PC-3 (cell line): ENCODE measurements at regions not wholly inside any gene's neighbourhood (a gene's known extent, or its start where the extent isn't known, plus 50 kb on each side); places are given as distances from the start of the nearest gene placed in this dataset.

Source experiments
- ATAC-seq: fragments of 200-7000 bp; cut with Tn5 transposase; 2 replicates; pipeline ENCODE4 v1.9.1; 2020; ENCODE audit warnings: mild to moderate bottlenecking, moderate library complexity
- BruUV-seq: library from RNA; stranded (reverse); fragments of 400-500 nt; replicated peaks from 2 replicates; lab custom pipeline; 2021; lab: Mats Ljungman, UMichigan
- CTCF ChIA-PET: fragments of 300-600 bp; sonication (Branson Sonifier 250); formaldehyde crosslinking; loops from one replicate; lab custom pipeline; 2022; ENCODE audit warnings: antibody characterized with exemption; lab: Charles Lee
- POLR2A ChIA-PET: fragments of 300-600 bp; sonication (Branson Sonifier 250); formaldehyde crosslinking; loops from one replicate; lab custom pipeline; 2022; ENCODE audit warnings: antibody characterized with exemption; ENCODE audit not compliant: unreplicated experiment; lab: Charles Lee
- DNase-seq: peaks from one replicate; pipeline ENCODE4 v3.0.0-alpha.2; 2015
- H2AFZ ChIP-seq: fragments of 300-600 bp; sonication (generic); 2 replicates; pipeline ENCODE4 v1.6.0; 2016; ENCODE audit warnings: antibody characterized with exemption, low read length
- H3F3A ChIP-seq: fragments of 300-600 bp; sonication (generic); one replicate; pipeline ENCODE4 v1.6.0; 2017; ENCODE audit warnings: antibody characterized with exemption, low read length, control low read depth, mild to moderate bottlenecking; ENCODE audit not compliant: unreplicated experiment
- H3K27ac ChIP-seq: fragments of 300-600 bp; sonication (generic); 2 replicates; pipeline ENCODE4 v1.5.1; 2016; ENCODE audit warnings: mild to moderate bottlenecking, low read length
- H3K27me3 ChIP-seq: fragments of 300-600 bp; sonication (generic); 2 replicates; pipeline ENCODE4 v1.6.1; 2016; ENCODE audit warnings: low read length, mixed read lengths
- H3K36me3 ChIP-seq: fragments of 300-600 bp; sonication (generic); 2 replicates; pipeline ENCODE4 v1.6.1; 2016; ENCODE audit warnings: low read depth, mixed run types, low read length, mixed read lengths
- H3K4me1 ChIP-seq: fragments of 300-600 bp; sonication (generic); 2 replicates; pipeline ENCODE4 v1.5.1; 2016; ENCODE audit warnings: low read length; ENCODE audit not compliant: insufficient read depth
- H3K4me2 ChIP-seq: fragments of 300-600 bp; sonication (generic); 2 replicates; pipeline ENCODE4 v1.6.0; 2016; ENCODE audit warnings: low read length
- H3K4me3 ChIP-seq: fragments of 300-600 bp; sonication (generic); 2 replicates; pipeline ENCODE4 v1.5.1; 2016; ENCODE audit warnings: mild to moderate bottlenecking, low read length, mixed read lengths
- H3K79me2 ChIP-seq: fragments of 300-600 bp; sonication (generic); 2 replicates; pipeline ENCODE4 v1.6.1; 2017; ENCODE audit warnings: low read length, mixed read lengths
- H3K9ac ChIP-seq: fragments of 300-600 bp; sonication (generic); 2 replicates; pipeline ENCODE4 v1.6.0; 2016; ENCODE audit warnings: mild to moderate bottlenecking, low read length
- H3K9me2 ChIP-seq: fragments of 300-600 bp; sonication (generic); replicated peaks from 2 replicates; pipeline ENCODE4 v1.6.1; 2016; ENCODE audit warnings: mixed run types, low read length, mixed read lengths
- H3K9me3 ChIP-seq: fragments of 300-600 bp; sonication (generic); 2 replicates; pipeline ENCODE4 v1.6.1; 2016; ENCODE audit warnings: low read length, mixed read lengths
- H4K20me1 ChIP-seq: fragments of 300-600 bp; sonication (generic); 2 replicates; pipeline ENCODE4 v1.6.1; 2016; ENCODE audit warnings: low read length, mixed read lengths
- EZH2 ChIP-seq: fragments of 300-600 bp; sonication (generic); IDR thresholded peaks from one replicate; pipeline ENCODE4 v1.6.1; 2017; ENCODE audit warnings: antibody characterized with exemption, mild to moderate bottlenecking, low read length; ENCODE audit not compliant: unreplicated experiment
- EZH2phosphoT487 ChIP-seq: fragments of 300-600 bp; sonication (generic); IDR thresholded peaks from 2 replicates; pipeline ENCODE4 v1.6.1; 2018; ENCODE audit warnings: mild to moderate bottlenecking, antibody characterized with exemption, low read length, borderline replicate concordance
- intact Hi-C: fragments of 100-400 bp; cut with micrococcal nuclease; formaldehyde crosslinking; loops from 2 replicates; pipeline ENCODE4 v1.9.0; 2023
- TF ChIP-seq, protein P1 (sequence below): fragments of 300-600 bp; sonication (generic); conservative IDR thresholded peaks from 2 replicates; pipeline ENCODE4 v1.5.1; 2017; ENCODE audit warnings: antibody characterized with exemption, low read depth, mild to moderate bottlenecking, low read length

- H3K36me3 ChIP-seq, result no peaks in the 10 kb centered on the region
- ChIA-PET CTCF (no interaction called here), POLR2A (no interaction called here)
- TF ChIP-seq EZH2 (no peak), EZH2phosphoT487 (no peak)
- TF ChIP-seq, protein P1, sequence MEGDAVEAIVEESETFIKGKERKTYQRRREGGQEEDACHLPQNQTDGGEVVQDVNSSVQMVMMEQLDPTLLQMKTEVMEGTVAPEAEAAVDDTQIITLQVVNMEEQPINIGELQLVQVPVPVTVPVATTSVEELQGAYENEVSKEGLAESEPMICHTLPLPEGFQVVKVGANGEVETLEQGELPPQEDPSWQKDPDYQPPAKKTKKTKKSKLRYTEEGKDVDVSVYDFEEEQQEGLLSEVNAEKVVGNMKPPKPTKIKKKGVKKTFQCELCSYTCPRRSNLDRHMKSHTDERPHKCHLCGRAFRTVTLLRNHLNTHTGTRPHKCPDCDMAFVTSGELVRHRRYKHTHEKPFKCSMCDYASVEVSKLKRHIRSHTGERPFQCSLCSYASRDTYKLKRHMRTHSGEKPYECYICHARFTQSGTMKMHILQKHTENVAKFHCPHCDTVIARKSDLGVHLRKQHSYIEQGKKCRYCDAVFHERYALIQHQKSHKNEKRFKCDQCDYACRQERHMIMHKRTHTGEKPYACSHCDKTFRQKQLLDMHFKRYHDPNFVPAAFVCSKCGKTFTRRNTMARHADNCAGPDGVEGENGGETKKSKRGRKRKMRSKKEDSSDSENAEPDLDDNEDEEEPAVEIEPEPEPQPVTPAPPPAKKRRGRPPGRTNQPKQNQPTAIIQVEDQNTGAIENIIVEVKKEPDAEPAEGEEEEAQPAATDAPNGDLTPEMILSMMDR, result no peak
- H3K9me2 ChIP-seq, result no peaks in the 10 kb centered on the region
- no peaks in the 10 kb centered on the region for H3K9me3 ChIP-seq
- H3K79me2 ChIP-seq, result no peaks in the 10 kb centered on the region
- H2AFZ ChIP-seq, result no peak overlapping the region
- H3F3A ChIP-seq, result no peaks in the 10 kb centered on the region
- H3K27ac ChIP-seq, result no peak overlapping the region
- no peak overlapping the region for H3K9ac ChIP-seq
- H4K20me1 ChIP-seq, result no peaks in the 10 kb centered on the region
- ATAC-seq, result no peak
- H3K4me3 ChIP-seq, result no peak overlapping the region
- no peak overlapping the region for H3K4me2 ChIP-seq
- DNase-seq, result no peak
- BruUV-seq, result no TSS peak
- intact Hi-C loops, result no loop called here
- H3K27me3 ChIP-seq, result no peaks in the 10 kb centered on the region
- H3K4me1 ChIP-seq, result no peaks in the 10 kb centered on the region
Observed at GRCh38 chrX:117771384-117771783, 345.2 kb downstream of the KLHL13 start.

DNA sequence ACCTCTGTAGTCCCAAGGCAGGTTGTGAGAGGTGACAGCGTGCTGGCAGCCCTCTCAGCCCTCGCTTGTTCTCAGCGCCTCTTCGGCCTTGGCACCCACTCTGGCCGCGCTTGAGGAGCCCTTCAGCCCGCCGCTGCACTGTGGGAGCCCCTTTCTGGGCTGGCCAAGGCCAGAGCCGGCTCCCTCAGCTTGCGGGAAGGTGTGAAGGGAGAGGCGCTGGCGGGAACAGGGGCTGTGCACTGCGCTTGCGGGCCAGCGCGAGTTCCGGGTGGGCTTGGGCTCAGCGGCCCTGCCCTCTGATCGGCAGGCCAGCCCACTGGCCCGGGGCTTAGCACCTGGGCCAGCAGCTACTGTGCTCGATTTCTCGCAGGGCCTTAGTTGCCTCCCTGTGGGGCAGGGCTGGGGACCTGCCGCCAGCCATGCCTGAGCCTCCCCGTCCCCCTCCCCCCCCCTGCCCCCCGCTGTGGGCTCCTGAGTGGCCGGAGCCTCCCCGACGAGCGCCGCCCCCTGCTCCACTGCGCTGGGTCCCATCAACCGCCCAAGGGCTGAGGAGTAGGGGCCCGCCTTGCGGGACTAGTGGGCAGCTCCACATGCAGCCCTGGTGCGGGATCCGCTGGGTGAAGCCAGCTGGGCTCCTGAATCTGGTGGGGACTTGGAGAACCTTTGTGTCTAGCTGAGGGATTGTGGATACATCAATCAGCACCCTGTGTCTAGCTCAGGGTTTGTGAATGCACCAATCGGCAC is 347.6 kb downstream of the KLHL13 start:
- no peak overlapping the region for H3K9ac ChIP-seq
- intact Hi-C loops, result no loop called here
- ChIA-PET POLR2A (no interaction called here), CTCF (no interaction called here)
- H3K9me2 ChIP-seq, result no peaks in the 10 kb centered on the region
- no peaks in the 10 kb centered on the region for H3K27me3 ChIP-seq
- H3K4me3 ChIP-seq, result no peak overlapping the region
- no peaks in the 10 kb centered on the region for H4K20me1 ChIP-seq
- H3K4me1 ChIP-seq, result no peaks in the 10 kb centered on the region
- no peaks in the 10 kb centered on the region for H3K36me3 ChIP-seq
- H3K79me2 ChIP-seq, result no peaks in the 10 kb centered on the region
- DNase-seq, result no peak
- ATAC-seq, result no peak
- no peak overlapping the region for H2AFZ ChIP-seq
- no peaks in the 10 kb centered on the region for H3F3A ChIP-seq
- H3K4me2 ChIP-seq, result no peak overlapping the region
- TF ChIP-seq, protein P1, result no peak
- H3K9me3 ChIP-seq, result no peaks in the 10 kb centered on the region
- no peak overlapping the region for H3K27ac ChIP-seq
- BruUV-seq, result no TSS peak

GRCh38 chrX:117765211-117765610 is 351.4 kb downstream of the KLHL13 start:
- intact Hi-C loops, result no loop called here
- no peak for TF ChIP-seq EZH2
- TF ChIP-seq, protein P1, result no peak
- no peak for TF ChIP-seq EZH2phosphoT487
- no peak for DNase-seq
- no peaks in the 10 kb centered on the region for H4K20me1 ChIP-seq
- H3F3A ChIP-seq, result no peaks in the 10 kb centered on the region
- no peaks in the 10 kb centered on the region for H3K9me2 ChIP-seq
- H3K4me3 ChIP-seq, result no peak overlapping the region
- no peaks in the 10 kb centered on the region for H3K4me1 ChIP-seq
- H3K9ac ChIP-seq, result no peak overlapping the region
- no TSS peak for BruUV-seq
- no peak for ATAC-seq
- no peaks in the 10 kb centered on the region for H3K79me2 ChIP-seq
- H3K27ac ChIP-seq, result no peak overlapping the region
- H3K36me3 ChIP-seq, result no peaks in the 10 kb centered on the region
- POLR2A ChIA-PET, result no interaction called here
- no peak overlapping the region for H3K4me2 ChIP-seq
- H3K9me3 ChIP-seq, result no peaks in the 10 kb centered on the region
- H3K27me3 ChIP-seq, result no peaks in the 10 kb centered on the region
- no peak overlapping the region for H2AFZ ChIP-seq
- CTCF ChIA-PET, result no interaction called here
